Tongue (tissue), 1 donor: ENCODE measurements at regions not wholly inside any gene's neighbourhood (a gene's known extent, or its start where the extent isn't known, plus 50 kb on each side); places are given as distances from the start of the nearest gene placed in this dataset.

Experiments used
- DNase-seq: peaks from one replicate; pipeline ENCODE4 v3.0.0-alpha.2; 2015

GRCh38 chr22:47781427-47782111 lies 1019.1 kb downstream of the TBC1D22A start:
- no peak for DNase-seq

GRCh38 chr22:47781024-47781423 lies 1018.6 kb downstream of the TBC1D22A start:
- DNase-seq, result peak; percentile 15

- no peak for DNase-seq
Observed at GRCh38 chr22:47780281-47780875, 1017.9 kb downstream of the TBC1D22A start.

GRCh38 chr22:47779474-47779873 lies 1017.0 kb downstream of the TBC1D22A start:
- no peak for DNase-seq

GRCh38 chr22:47778160-47778658 lies 1015.8 kb downstream of the TBC1D22A start:
- no peak for DNase-seq

GRCh38 chr22:47777426-47777825 lies 1015.0 kb downstream of the TBC1D22A start:
- DNase-seq, result no peak

- no peak for DNase-seq
Observed at GRCh38 chr22:47776329-47776728, 1013.9 kb downstream of the TBC1D22A start.

GRCh38 chr22:47775686-47776085 lies 1013.2 kb downstream of the TBC1D22A start:
- peak; percentile 21 for DNase-seq

GRCh38 chr22:47775191-47775590 lies 1012.7 kb downstream of the TBC1D22A start:
- no peak for DNase-seq

- DNase-seq, result no peak
Observed at GRCh38 chr22:47773635-47774034, 1011.2 kb downstream of the TBC1D22A start.

- no peak for DNase-seq
Observed at GRCh38 chr22:47772864-47773263, 1010.4 kb downstream of the TBC1D22A start.

GRCh38 chr22:47769652-47770051 lies 1007.2 kb downstream of the TBC1D22A start:
- no peak for DNase-seq

GRCh38 chr22:47768027-47768426 lies 1005.6 kb downstream of the TBC1D22A start:
- DNase-seq, result no peak

- no peak for DNase-seq
Observed at GRCh38 chr22:47767403-47767802, 1005.0 kb downstream of the TBC1D22A start.

GRCh38 chr22:47765757-47766156 lies 1003.3 kb downstream of the TBC1D22A start:
- DNase-seq, result no peak

- DNase-seq, result no peak
Observed at GRCh38 chr22:47762141-47762540, 999.7 kb downstream of the TBC1D22A start.

GRCh38 chr22:47759909-47760308 lies 997.5 kb downstream of the TBC1D22A start:
- no peak for DNase-seq

- no peak for DNase-seq
Observed at GRCh38 chr22:47757741-47758140, 995.3 kb downstream of the TBC1D22A start.

GRCh38 chr22:47750086-47750485 lies 987.6 kb downstream of the TBC1D22A start:
- DNase-seq, result peak; percentile 26

- peak; percentile 63 for DNase-seq
Observed at GRCh38 chr22:47748957-47749356, 986.5 kb downstream of the TBC1D22A start.

- no peak for DNase-seq
Observed at GRCh38 chr22:47748271-47748670, 985.8 kb downstream of the TBC1D22A start.

- no peak for DNase-seq
Observed at GRCh38 chr22:47740109-47740805, 977.8 kb downstream of the TBC1D22A start.

GRCh38 chr22:47739291-47740015 lies 977.0 kb downstream of the TBC1D22A start:
- DNase-seq, result no peak
